ENCODE measurements at regions not wholly inside any gene's neighbourhood (a gene's known extent, or its start where the extent isn't known, plus 50 kb on each side); places are given as distances from the start of the nearest gene placed in this dataset.

GRCh38 chr4:18369561-18369960 is 348.0 kb upstream of the LCORL start:
- H3K27ac ChIP-seq (ENCODE audit: extremely low read length, insufficient read depth, low read length), result no peak overlapping the region
- FAIRE-seq, result no peak
- BruUV-seq (replicated peaks), result no TSS peak
- no peaks in the 10 kb centered on the region for H3K79me2 ChIP-seq (ENCODE audit: insufficient read depth, low read length)
- no peak for DNase-seq (ENCODE audit: low spot score)
- no peak overlapping the region for H2AFZ ChIP-seq (ENCODE audit: low read length)
- H3K9ac ChIP-seq (ENCODE audit: insufficient read depth, low read depth, low read length), result no peak overlapping the region
- H3K27me3 ChIP-seq (ENCODE audit: control insufficient read depth in 1 of 2, insufficient read depth in 2 of 2, low read length in 2 of 2), result no peaks in the 10 kb centered on the region
- POLR2A ChIA-PET, result no interaction called here
- intact Hi-C loops (cut with micrococcal nuclease; ENCODE audit: unreplicated experiment), result loop anchor here (10.0 kb wide), 1 partner anchor 615 kb away; no protein-coding TSS in a partner anchor
- in situ Hi-C loops (cut with HindIII; ENCODE audit: extremely low pct_ligation_motif_present, low pct_unique_long_range_greater_than_20kb), result loop anchor here (10.0 kb wide), 1 partner anchor 555 kb away; the partner anchor contains the start of genes DCAF16 and NCAPG
- 87% methylated on average over 15 of the region's 15 CpGs for WGBS (ENCODE audit: low lambda C conversion rate)
- no peak overlapping the region for H3K4me2 ChIP-seq (ENCODE audit: low read depth, low read length)
- H3K36me3 ChIP-seq (replicated peaks in 1 of 2; ENCODE audit: control insufficient read depth in 1 of 2, insufficient read depth in 2 of 2, low read length in 2 of 2), result no peaks in the 10 kb centered on the region
- H3K9me3 ChIP-seq (ENCODE audit: low read length), result no peaks in the 10 kb centered on the region
- no peak overlapping the region for H3K4me3 ChIP-seq (replicated peaks in 1 of 3; ENCODE audit: insufficient read depth in 1 of 3, low read depth in 2 of 3, low read length in 3 of 3)
- CTCF ChIA-PET (ENCODE audit: low intra/inter-chr PET ratio, low total read pairs), result no interaction called here
- no peak for TF ChIP-seq ZNF564 (CRISPR knock-in tag; IDR thresholded peaks at IDR 0.05)
- TF ChIP-seq LCORL (IDR thresholded peaks at IDR 0.05), result no peak
- TF ChIP-seq LCORL (CRISPR knock-in tag; IDR thresholded peaks at IDR 0.05), result no peak
- no peak for TF ChIP-seq DNMT1 (CRISPR knock-in tag; IDR thresholded peaks at IDR 0.05)
- TF ChIP-seq XRCC5 (optimal IDR thresholded peaks at IDR 0.05; ENCODE audit: low read length), result no peak
- no peak for TF ChIP-seq ZNF644 (CRISPR knock-in tag; IDR thresholded peaks at IDR 0.05; ENCODE audit: low read depth)
- TF ChIP-seq DNMT3B (CRISPR knock-in tag; conservative IDR thresholded peaks at IDR 0.05), result no peak
- no peak for TF ChIP-seq GATAD1 (CRISPR knock-in tag; IDR thresholded peaks at IDR 0.05)
- TF ChIP-seq ZNF709 (CRISPR knock-in tag; IDR thresholded peaks at IDR 0.05), result no peak
- no peak for TF ChIP-seq ZNF790 (CRISPR knock-in tag; IDR thresholded peaks at IDR 0.05; ENCODE audit: borderline replicate concordance)
- no peak for TF ChIP-seq CSRNP1 (CRISPR knock-in tag; IDR thresholded peaks at IDR 0.05)
- no peak for TF ChIP-seq TOE1 (CRISPR knock-in tag; IDR thresholded peaks at IDR 0.05)
- TF ChIP-seq GZF1 (CRISPR knock-in tag; IDR thresholded peaks at IDR 0.05), result no peak
- TF ChIP-seq ATF7-NPFF (CRISPR knock-in tag; IDR thresholded peaks at IDR 0.05; ENCODE audit: low read depth), result no peak
- no peaks in the 10 kb centered on the region for H4K20me1 ChIP-seq (ENCODE audit: insufficient read depth, low read length)
- ATAC-seq, result no peak
- H3K4me1 ChIP-seq (ENCODE audit: insufficient read depth, low read length), result no peaks in the 10 kb centered on the region

All from HepG2 (cell line).